ENCODE measurements at regions not wholly inside any gene's neighbourhood (a gene's known extent, or its start where the extent isn't known, plus 50 kb on each side); places are given as distances from the start of the nearest gene placed in this dataset.
"Not testable (repeated sequence)": the region's sequence is repeated elsewhere in the genome, so short reads cannot be mapped to it uniquely, and the experiment has no call there.

- H3K36me3 Mint-ChIP-seq (ENCODE audit: insufficient read depth, unreplicated experiment); DNase-seq (ENCODE audit: unreplicated experiment); H3K4me3 Mint-ChIP-seq (ENCODE audit: unreplicated experiment); H3K4me1 Mint-ChIP-seq (ENCODE audit: insufficient read depth, unreplicated experiment); intact Hi-C loops (cut with micrococcal nuclease); POLR2A ChIA-PET; H3K9me3 Mint-ChIP-seq (ENCODE audit: unreplicated experiment); H3K27me3 Mint-ChIP-seq (ENCODE audit: insufficient read depth, unreplicated experiment); BruUV-seq (replicated peaks); H3K27ac Mint-ChIP-seq (ENCODE audit: low read depth, unreplicated experiment); CTCF ChIA-PET: not testable (repeated sequence)
Observed at GRCh38 chr9:64370344-64370743, 914.7 kb downstream of the FOXD4L5 start.

GRCh38 chr9:64369644-64370043, 915.4 kb downstream of the FOXD4L5 start:
- H3K9me3 Mint-ChIP-seq (ENCODE audit: unreplicated experiment); H3K4me1 Mint-ChIP-seq (ENCODE audit: insufficient read depth, unreplicated experiment); BruUV-seq (replicated peaks); H3K4me3 Mint-ChIP-seq (ENCODE audit: unreplicated experiment); H3K27ac Mint-ChIP-seq (ENCODE audit: low read depth, unreplicated experiment); CTCF ChIA-PET; H3K36me3 Mint-ChIP-seq (ENCODE audit: insufficient read depth, unreplicated experiment); intact Hi-C loops (cut with micrococcal nuclease); DNase-seq (ENCODE audit: unreplicated experiment); POLR2A ChIA-PET; H3K27me3 Mint-ChIP-seq (ENCODE audit: insufficient read depth, unreplicated experiment): not testable (repeated sequence)

- H3K36me3 Mint-ChIP-seq (ENCODE audit: insufficient read depth, unreplicated experiment); H3K4me1 Mint-ChIP-seq (ENCODE audit: insufficient read depth, unreplicated experiment); BruUV-seq (replicated peaks); H3K27me3 Mint-ChIP-seq (ENCODE audit: insufficient read depth, unreplicated experiment); POLR2A ChIA-PET; H3K4me3 Mint-ChIP-seq (ENCODE audit: unreplicated experiment); CTCF ChIA-PET; H3K9me3 Mint-ChIP-seq (ENCODE audit: unreplicated experiment); H3K27ac Mint-ChIP-seq (ENCODE audit: low read depth, unreplicated experiment); intact Hi-C loops (cut with micrococcal nuclease); DNase-seq (ENCODE audit: unreplicated experiment): not testable (repeated sequence)
- TF ChIP-seq CTCF (IDR thresholded peaks at IDR 0.05; ENCODE audit: unreplicated experiment): peak; percentile 37
Observed at GRCh38 chr9:64369114-64369513, 915.9 kb downstream of the FOXD4L5 start.

GRCh38 chr9:64368644-64368942, 916.4 kb downstream of the FOXD4L5 start:
- POLR2A ChIA-PET; H3K27ac Mint-ChIP-seq (ENCODE audit: low read depth, unreplicated experiment): not testable (repeated sequence)

GRCh38 chr9:64367826-64368643, 917.0 kb downstream of the FOXD4L5 start:
- H3K27me3 Mint-ChIP-seq (ENCODE audit: insufficient read depth, unreplicated experiment); H3K4me1 Mint-ChIP-seq (ENCODE audit: insufficient read depth, unreplicated experiment); H3K9me3 Mint-ChIP-seq (ENCODE audit: unreplicated experiment); intact Hi-C loops (cut with micrococcal nuclease); H3K36me3 Mint-ChIP-seq (ENCODE audit: insufficient read depth, unreplicated experiment); CTCF ChIA-PET; BruUV-seq (replicated peaks); POLR2A ChIA-PET; DNase-seq (ENCODE audit: unreplicated experiment); H3K4me3 Mint-ChIP-seq (ENCODE audit: unreplicated experiment); H3K27ac Mint-ChIP-seq (ENCODE audit: low read depth, unreplicated experiment): not testable (repeated sequence)

More at GRCh38 chr9:64368644-64368942, 916.4 kb downstream of the FOXD4L5 start:
- BruUV-seq (replicated peaks); H3K4me1 Mint-ChIP-seq (ENCODE audit: insufficient read depth, unreplicated experiment); CTCF ChIA-PET; H3K36me3 Mint-ChIP-seq (ENCODE audit: insufficient read depth, unreplicated experiment); H3K9me3 Mint-ChIP-seq (ENCODE audit: unreplicated experiment); DNase-seq (ENCODE audit: unreplicated experiment); H3K27me3 Mint-ChIP-seq (ENCODE audit: insufficient read depth, unreplicated experiment); intact Hi-C loops (cut with micrococcal nuclease); H3K4me3 Mint-ChIP-seq (ENCODE audit: unreplicated experiment): not testable (repeated sequence)
